Keratinocyte (primary cell): ENCODE measurements at regions not wholly inside any gene's neighbourhood (a gene's known extent, or its start where the extent isn't known, plus 50 kb on each side); places are given as distances from the start of the nearest gene placed in this dataset.
A peak's percentile ranks its signal among the peaks of the same experiment; 100 is the strongest.

Experiments
- DNase-seq: peaks from one replicate; pipeline ENCODE4 v3.0.0-alpha.2; 2011; ENCODE audit warnings: low read depth, missing footprints, low spot score
- FAIRE-seq: peaks from 2 replicates; lab custom pipeline; 2011; peaks lifted over from hg19 to GRCh38; lab: Jason Lieb, UNC
- H2AFZ ChIP-seq: 2 replicates; pipeline ENCODE4 v1.6.0; 2012; ENCODE audit warnings: low read length, control low read depth, inconsistent platforms; ENCODE audit not compliant: control insufficient read depth
- H3K27ac ChIP-seq: 2 replicates; pipeline ENCODE4 v1.5.1; 2011; ENCODE audit warnings: low read length; ENCODE audit not compliant: control insufficient read depth, insufficient read depth
- H3K27me3 ChIP-seq: 3 replicates; pipeline ENCODE4 v1.6.0; 2011; ENCODE audit warnings: low read length; ENCODE audit not compliant: control insufficient read depth, insufficient read depth; ENCODE audit errors: extremely low read depth
- H3K36me3 ChIP-seq, 2 experiments: 2 replicates in 1 of 2; 3 replicates in 1 of 2; pipeline ENCODE4 v1.5.1; 2011; ENCODE audit warnings: low read length in 2 of 2, mild to moderate bottlenecking in 1 of 2; ENCODE audit not compliant: control insufficient read depth in 2 of 2, insufficient read depth in 2 of 2; ENCODE audit errors: extremely low read depth in 1 of 2
- H3K4me1 ChIP-seq: 3 replicates; pipeline ENCODE4 v1.5.1; 2011; ENCODE audit warnings: low read length; ENCODE audit not compliant: control insufficient read depth, insufficient read depth; ENCODE audit errors: extremely low read depth
- H3K4me2 ChIP-seq: 3 replicates; pipeline ENCODE4 v1.6.0; 2011; ENCODE audit warnings: low read depth, low read length; ENCODE audit not compliant: control insufficient read depth, insufficient read depth; ENCODE audit errors: extremely low read depth
- H3K4me3 ChIP-seq, 3 experiments: fragments of 200-600 bp in 1 of 3; sonication (generic) in 1 of 3; 2 replicates in 2 of 3; 3 replicates in 1 of 3; pipeline ENCODE4 v1.5.1; 2011 to 2016; ENCODE audit warnings: low read length in 3 of 3, mild to moderate bottlenecking in 3 of 3, control low read depth in 2 of 3, inconsistent platforms in 1 of 3, low read depth in 1 of 3, mixed read lengths in 1 of 3, mixed run types in 1 of 3, moderate library complexity in 1 of 3; ENCODE audit not compliant: control insufficient read depth in 2 of 3, insufficient read depth in 2 of 3; ENCODE audit errors: extremely low read depth in 1 of 3
- H3K79me2 ChIP-seq: 2 replicates; pipeline ENCODE4 v1.6.0; 2012; ENCODE audit warnings: low read length; ENCODE audit not compliant: control insufficient read depth, insufficient read depth
- H3K9ac ChIP-seq: 3 replicates; pipeline ENCODE4 v1.6.0; 2011; ENCODE audit warnings: low read length; ENCODE audit not compliant: control insufficient read depth, insufficient read depth; ENCODE audit errors: extremely low read depth
- H3K9me1 ChIP-seq: 3 replicates; pipeline ENCODE4 v1.6.0; 2011; ENCODE audit warnings: low read length; ENCODE audit not compliant: control insufficient read depth, insufficient read depth; ENCODE audit errors: extremely low read depth
- H3K9me3 ChIP-seq: 2 replicates; pipeline ENCODE4 v1.5.1; 2012; ENCODE audit warnings: low read depth, low read length; ENCODE audit not compliant: control insufficient read depth
- H4K20me1 ChIP-seq: 3 replicates; pipeline ENCODE4 v1.6.0; 2011; ENCODE audit warnings: low read length; ENCODE audit not compliant: control insufficient read depth, insufficient read depth; ENCODE audit errors: extremely low read depth
- CTCF ChIP-seq, 3 experiments: IDR thresholded peaks in 1 of 3; conservative IDR thresholded peaks in 1 of 3; optimal IDR thresholded peaks in 1 of 3; 2 replicates in 2 of 3; 3 replicates in 1 of 3; pipeline versions ENCODE3 to v1.5.1; 2011; ENCODE audit warnings: low read length in 3 of 3, mild to moderate bottlenecking in 3 of 3, moderate library complexity in 2 of 3, control low read depth in 1 of 3, inconsistent platforms in 1 of 3; ENCODE audit not compliant: insufficient read depth in 2 of 3; ENCODE audit errors: extremely low read depth in 1 of 3
- EZH2 ChIP-seq: IDR thresholded peaks from one replicate; pipeline ENCODE4 v1.6.1; 2012; ENCODE audit warnings: inconsistent platforms, mild to moderate bottlenecking, low read length, moderate library complexity
- dilution Hi-C: fragments of 300-500 bp; cut with MboI; formaldehyde crosslinking; loops from one replicate; pipeline ENCODE4 v1.7.0; 2020; ENCODE audit warnings: low sequenced_read_pairs; ENCODE audit not compliant: extremely low pct_ligation_motif_present

GRCh38 chr2:133885847-133886246 lies 317.6 kb upstream of the NCKAP5 start:
- Histone ChIP-seq H3K4me3 (no peak overlapping the region), H3K36me3 (no peaks in the 10 kb centered on the region), H3K4me1 (peaks cover 21% of the 10 kb centered on the region), H3K27me3 (peaks cover 15% of the 10 kb centered on the region), H3K27ac (no peak overlapping the region), H3K9ac (no peak overlapping the region), H3K79me2 (no peaks in the 10 kb centered on the region), H4K20me1 (no peaks in the 10 kb centered on the region), H3K9me1 (no peaks in the 10 kb centered on the region), H3K9me3 (no peaks in the 10 kb centered on the region), H2AFZ (peak overlapping the region; percentile 17), H3K4me2 (peak overlapping the region; percentile 51)
- FAIRE-seq (peak; percentile 92), DNase-seq (peak; percentile 5)
- TF ChIP-seq CTCF (optimal IDR thresholded peaks at IDR 0.05 in 1 of 3, IDR thresholded peaks at IDR 0.05 in 1 of 3, conservative IDR thresholded peaks at IDR 0.05 in 1 of 3; ENCODE audit: extremely low read depth in 1 of 3, insufficient read depth in 2 of 3, low read length in 3 of 3) (no peak), EZH2 (no peak)
- dilution Hi-C loops, result no loop called here

GRCh38 chr2:133886735-133887675 lies 318.7 kb upstream of the NCKAP5 start:
- Histone ChIP-seq H4K20me1 (no peaks in the 10 kb centered on the region), H3K4me1 (peaks cover 21% of the 10 kb centered on the region), H2AFZ (no peak overlapping the region), H3K27me3 (peaks cover 22% of the 10 kb centered on the region), H3K9ac (no peak overlapping the region), H3K4me2 (peak overlapping the region; percentile 35), H3K9me3 (no peaks in the 10 kb centered on the region), H3K36me3 (no peaks in the 10 kb centered on the region), H3K9me1 (no peaks in the 10 kb centered on the region), H3K27ac (no peak overlapping the region), H3K79me2 (no peaks in the 10 kb centered on the region), H3K4me3 (no peak overlapping the region)
- TF ChIP-seq CTCF (optimal IDR thresholded peaks at IDR 0.05 in 1 of 3, IDR thresholded peaks at IDR 0.05 in 1 of 3, conservative IDR thresholded peaks at IDR 0.05 in 1 of 3; ENCODE audit: extremely low read depth in 1 of 3, insufficient read depth in 2 of 3, low read length in 3 of 3) (peak; percentile 49 to 80 (median 77)), EZH2 (no peak)
- FAIRE-seq (peak; percentile 58), DNase-seq (peak; percentile 30)
- dilution Hi-C loops, result no loop called here
